Right forelimb (tissue), 1 donor: ENCODE measurements at regions not wholly inside any gene's neighbourhood (a gene's known extent, or its start where the extent isn't known, plus 50 kb on each side); places are given as distances from the start of the nearest gene placed in this dataset.
"Not testable (repeated sequence)": the region's sequence is repeated elsewhere in the genome, so short reads cannot be mapped to it uniquely, and the experiment has no call there.

ENCODE experiments used
- DNase-seq: peaks from one replicate; pipeline ENCODE4 v3.0.0-alpha.2; 2018

- no peak for DNase-seq
Measured at GRCh38 chr3:34139566-34139965, 341.1 kb downstream of the PDCD6IP start.

GRCh38 chr3:34140616-34141015 is 342.2 kb downstream of the PDCD6IP start:
- DNase-seq: no peak

DNA sequence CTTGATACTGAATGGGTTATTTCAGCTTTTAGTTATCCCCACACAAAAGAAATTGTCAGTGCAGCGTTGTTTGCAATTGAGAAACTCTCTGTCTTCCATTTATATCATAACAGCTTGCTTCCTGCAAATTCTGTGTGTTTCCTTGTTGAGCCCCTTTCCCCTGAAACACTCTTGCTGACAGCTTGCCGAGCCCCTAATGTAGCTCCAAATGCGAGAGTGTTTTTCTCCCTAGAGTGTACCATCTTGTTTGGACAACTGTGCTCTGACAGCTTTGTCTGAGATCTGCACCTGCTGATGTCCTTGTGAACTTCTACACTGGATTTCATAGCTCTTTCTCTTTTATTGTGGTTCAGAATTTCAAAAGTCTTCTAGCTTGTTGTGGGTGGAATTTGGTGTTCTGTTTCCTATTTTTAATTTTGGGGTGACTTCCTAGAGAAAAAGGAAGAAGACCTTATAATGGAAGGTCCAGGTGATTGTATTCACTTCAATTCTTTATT is 343.5 kb downstream of the PDCD6IP start:
- DNase-seq: no peak

- no peak for DNase-seq
Measured at GRCh38 chr3:34145796-34146195, 347.4 kb downstream of the PDCD6IP start.

DNA sequence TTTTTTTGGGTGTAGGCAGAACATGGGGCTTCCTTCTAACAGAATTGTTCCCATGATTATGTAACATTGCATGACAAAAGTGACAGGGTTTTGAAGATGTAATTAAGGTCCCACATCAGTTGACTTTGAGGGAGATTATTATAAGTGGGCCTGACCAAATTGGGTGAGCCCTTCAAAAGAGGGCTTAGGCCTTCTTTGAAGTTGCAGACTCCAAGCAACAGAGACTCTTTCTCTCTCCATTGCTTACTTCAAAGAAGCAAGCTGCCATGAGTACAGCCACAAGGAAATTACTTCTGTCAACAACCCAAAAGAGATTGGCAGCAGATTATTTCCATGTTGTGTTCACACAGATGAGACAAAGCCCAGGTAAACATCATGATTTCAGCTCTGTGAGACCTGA is 348.2 kb downstream of the PDCD6IP start:
- DNase-seq: no peak

DNA sequence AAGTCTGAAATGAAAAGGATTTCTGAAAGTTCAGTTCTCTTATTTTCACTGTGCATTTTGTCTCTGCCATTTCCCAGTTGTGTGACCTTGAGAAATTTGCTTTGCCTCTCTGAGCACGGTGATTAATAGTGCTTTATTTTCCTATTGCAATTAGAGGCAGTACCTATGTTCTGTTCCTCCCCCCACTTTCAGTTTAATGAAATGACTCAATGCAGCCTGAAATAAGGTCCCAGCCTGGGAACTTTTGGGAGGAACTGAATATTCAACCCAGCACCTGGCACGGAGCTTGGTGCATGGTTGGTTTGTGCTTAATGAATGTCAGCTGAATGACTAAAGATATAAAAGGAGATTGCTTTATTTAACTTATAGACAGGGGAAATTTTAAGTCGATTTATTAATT is 352.6 kb downstream of the PDCD6IP start:
- no peak for DNase-seq

- no peak for DNase-seq
Measured at GRCh38 chr3:34152656-34153055, 354.2 kb downstream of the PDCD6IP start.

- DNase-seq: no peak
Measured at GRCh38 chr3:34155108-34155507, 356.7 kb downstream of the PDCD6IP start.

DNA sequence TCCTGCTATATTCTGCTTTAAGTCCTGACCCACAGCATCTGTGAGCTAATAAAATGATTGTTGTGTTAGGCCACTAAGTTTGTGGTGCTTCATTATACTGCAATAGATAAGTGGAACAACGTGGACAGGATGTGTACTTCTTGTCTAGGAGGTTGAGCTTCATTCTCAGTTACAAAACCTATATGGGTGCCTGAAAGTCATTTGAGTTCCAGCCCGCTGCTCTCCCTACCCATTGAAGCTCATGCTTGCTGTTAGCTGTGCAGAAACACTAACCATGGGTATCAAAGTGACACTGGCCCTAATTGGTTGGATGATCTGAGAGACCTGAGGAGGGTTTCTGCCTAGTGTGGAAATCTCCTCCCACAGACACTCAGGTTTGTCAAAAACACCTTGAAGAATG is 357.2 kb downstream of the PDCD6IP start:
- no peak for DNase-seq

GRCh38 chr3:34157491-34157890 is 359.1 kb downstream of the PDCD6IP start:
- DNase-seq: no peak

DNA sequence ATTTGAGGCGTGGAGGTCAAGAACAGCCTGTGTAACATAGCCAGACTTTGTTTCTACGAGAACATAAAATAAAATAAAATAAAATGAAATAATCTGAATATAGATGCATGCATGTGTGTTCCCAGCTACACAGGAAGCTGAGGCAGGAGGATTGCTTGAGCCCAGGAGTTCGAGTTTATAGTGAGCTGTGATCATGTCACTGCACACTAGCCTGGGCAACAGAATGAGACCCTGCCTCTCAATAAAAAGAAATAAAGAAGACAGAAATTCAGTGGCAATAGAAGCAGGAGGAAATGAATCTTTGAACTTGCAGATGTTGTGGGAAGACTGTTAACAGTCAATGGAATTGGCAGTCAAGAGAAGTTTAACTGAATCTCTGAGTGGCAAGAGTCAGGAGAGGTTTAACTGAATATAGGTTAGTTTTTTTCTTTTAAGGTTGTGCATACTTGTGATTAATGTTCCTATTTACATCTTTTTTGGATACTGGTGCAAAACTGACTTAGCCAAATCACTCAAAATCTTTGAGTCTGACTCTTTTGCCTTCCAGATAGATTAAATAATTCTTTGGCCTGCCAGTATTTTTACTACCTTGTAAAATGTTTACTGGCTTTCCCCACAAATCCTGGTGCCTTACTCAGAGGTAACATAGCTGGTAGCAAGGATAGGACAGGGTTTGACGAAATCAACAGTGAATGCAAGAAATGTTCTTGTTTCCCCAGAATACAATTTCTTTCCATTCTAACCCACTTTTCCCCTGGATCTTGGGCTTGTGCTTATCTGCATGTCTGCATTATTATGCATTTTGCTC is 361.4 kb downstream of the PDCD6IP start:
- DNase-seq: no peak

DNA sequence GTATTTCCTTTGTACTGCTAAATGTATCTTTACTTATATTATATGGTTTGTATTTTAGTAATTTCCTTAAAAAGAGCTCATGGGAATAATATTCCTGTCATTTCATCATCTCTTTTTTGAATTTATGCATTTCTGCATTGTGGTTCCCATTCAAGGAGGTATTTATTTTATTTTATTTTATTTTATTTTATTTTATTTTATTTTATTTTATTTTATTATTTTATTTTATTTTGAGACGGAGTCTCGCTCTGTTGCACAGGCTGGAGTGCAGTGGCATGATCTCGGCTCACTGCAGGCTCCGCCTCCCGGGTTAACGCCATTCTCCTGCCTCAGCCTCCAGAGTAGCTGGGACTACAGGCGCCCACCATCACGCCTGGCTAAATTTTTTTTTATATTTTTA is 371.2 kb downstream of the PDCD6IP start:
- DNase-seq: not testable (repeated sequence)

DNA sequence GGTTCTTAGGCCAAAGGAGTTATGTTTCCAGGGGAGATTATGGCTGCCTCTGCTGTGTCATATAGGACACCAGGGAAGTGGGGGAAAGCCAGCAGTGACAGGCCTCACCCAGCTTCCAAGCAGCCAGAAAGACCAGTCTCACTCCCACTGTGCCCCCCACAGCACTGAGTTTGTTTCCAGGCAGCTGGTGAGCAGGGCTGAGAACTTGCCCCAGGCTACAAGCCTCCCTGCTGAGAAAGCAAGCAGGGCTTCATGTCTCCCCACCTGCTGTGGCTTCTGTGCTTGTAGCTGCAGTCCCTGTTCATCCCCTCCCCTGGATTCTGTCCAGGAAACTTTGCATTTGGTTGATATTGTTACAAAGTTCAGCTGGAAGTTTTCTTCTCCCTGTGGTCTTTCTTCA is 376.3 kb downstream of the PDCD6IP start:
- DNase-seq: no peak

- no peak for DNase-seq
Measured at GRCh38 chr3:34175636-34176176, 377.3 kb downstream of the PDCD6IP start.

GRCh38 chr3:34176723-34177122 is 378.3 kb downstream of the PDCD6IP start:
- no peak for DNase-seq

DNA sequence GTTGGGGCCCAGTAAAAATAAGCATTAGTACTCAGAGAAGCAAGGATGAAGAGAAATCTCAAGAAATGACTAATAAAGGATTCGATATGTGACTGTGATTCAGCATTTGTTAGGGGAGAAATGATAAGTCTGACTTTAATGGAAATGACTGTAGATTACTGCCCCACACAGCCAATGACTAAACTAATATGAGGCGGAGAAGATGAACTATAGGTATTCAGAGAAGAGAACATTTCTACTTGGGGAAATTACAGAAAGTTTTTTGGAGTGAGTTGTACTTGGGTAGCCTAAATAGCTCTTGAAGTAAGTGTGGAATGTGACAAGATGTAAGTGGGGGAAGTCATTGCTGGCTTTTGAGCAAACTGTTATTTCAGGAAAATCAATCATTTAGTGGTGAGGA is 380.0 kb downstream of the PDCD6IP start:
- no peak for DNase-seq

DNA sequence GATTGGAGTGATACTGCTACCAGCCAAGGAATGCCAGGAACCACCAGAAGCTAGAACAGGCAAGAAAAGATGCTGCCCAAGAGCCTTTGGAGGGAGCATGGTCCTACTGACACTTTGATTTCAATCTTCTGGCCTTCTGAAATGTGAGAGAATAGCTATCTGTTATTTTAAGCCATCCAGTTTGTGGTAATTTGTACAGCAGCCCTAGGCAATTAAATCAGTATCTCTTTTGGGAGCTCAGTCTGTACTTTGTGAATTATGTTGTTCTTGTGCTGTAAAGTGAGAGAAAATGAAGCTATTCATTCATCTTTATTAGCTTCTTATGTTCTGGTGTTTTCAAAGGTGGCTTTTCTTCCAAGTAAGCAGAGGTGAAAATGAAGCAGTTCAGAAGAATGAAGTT is 381.3 kb downstream of the PDCD6IP start:
- DNase-seq: no peak

GRCh38 chr3:34180532-34180931 is 382.1 kb downstream of the PDCD6IP start:
- DNase-seq: no peak

GRCh38 chr3:34183114-34183513 is 384.7 kb downstream of the PDCD6IP start:
- DNase-seq: no peak

DNA sequence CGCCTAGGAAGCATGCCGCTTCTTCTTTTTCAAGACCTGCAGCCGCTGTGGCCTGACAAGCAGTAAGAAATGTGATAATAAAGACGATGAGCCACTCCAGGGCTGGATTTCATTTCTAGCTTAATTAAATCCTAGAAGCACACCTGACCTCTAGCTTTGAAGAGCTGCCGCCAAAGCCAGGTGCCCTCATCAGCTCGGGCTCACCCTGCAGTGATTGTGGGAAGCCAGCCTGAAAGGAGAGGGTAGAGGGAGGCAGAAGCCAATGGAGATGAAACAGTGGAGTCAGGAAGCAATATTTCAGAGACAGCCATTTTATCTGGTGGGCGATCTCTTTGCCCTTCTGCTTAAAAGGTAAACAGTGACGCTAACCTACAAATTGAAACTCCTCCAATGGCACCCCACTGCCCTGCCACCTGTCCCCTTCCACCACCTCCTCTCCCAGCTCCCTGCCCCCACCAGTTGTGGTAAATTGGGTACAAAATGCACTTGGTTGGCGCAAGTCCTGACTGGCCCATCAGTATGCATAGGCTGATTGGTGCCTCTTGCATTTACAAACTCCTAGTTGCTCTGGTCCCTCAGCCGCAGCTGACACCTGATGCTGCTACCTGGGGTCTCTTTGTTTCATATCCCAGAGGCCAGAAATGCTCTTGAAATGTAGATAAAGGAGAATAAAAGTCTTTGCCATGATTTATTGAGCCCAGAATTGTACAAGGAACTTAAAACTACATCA is 385.3 kb downstream of the PDCD6IP start:
- no peak for DNase-seq

GRCh38 chr3:34185301-34185700 is 386.9 kb downstream of the PDCD6IP start:
- DNase-seq: no peak

GRCh38 chr3:34189133-34189532 is 390.7 kb downstream of the PDCD6IP start:
- no peak for DNase-seq

DNA sequence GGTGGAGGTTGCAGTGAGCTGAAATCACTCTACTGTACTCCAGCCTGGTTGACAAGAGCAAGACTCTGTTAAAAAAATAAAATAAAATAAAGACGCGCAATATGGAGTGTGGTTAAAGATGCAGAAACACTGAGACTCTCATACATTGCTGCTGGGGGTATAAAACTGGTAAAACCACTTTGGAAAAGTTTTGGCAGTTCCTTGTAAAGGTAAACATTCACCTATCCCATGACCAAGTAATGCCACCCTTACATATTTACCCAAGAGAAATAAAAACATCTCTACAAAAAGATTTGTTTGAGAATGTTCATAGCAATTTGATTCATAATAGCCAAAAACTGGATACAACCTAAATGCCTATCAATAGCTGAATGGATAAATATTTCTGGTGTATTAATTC is 398.5 kb downstream of the PDCD6IP start:
- DNase-seq: no peak

DNA sequence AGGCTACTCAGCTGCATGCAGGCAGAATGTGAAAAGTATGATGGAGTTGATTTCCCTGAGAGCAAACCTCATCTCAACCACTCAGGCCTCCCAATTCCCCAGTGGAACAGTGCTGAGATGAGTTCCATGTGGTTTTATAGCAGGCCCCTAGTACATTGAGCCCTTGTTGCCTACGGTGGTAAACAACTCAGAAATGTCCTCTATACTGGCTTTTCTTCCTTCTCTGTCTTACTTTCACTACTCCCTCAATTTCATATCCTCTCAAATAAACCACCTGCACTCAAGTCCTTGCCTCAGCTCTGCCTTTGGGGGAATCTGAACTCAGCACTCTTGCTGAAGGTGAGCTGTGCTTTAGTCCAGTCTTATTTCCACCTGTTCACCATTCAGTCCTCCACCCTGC is 399.9 kb downstream of the PDCD6IP start:
- no peak for DNase-seq
